Activated naive CD8-positive, alpha-beta T cell treated with anti-CD3 and anti-CD28 coated beads for 36 hours (primary cell): ENCODE measurements at regions not wholly inside any gene's neighbourhood (a gene's known extent, or its start where the extent isn't known, plus 50 kb on each side); places are given as distances from the start of the nearest gene placed in this dataset.

Source experiments
- DNase-seq: peaks from one replicate; pipeline ENCODE4 v3.0.0; 2021
- H3K27ac Mint-ChIP-seq: one replicate; pipeline ENCODE4 v1.8.0; 2022; ENCODE audit warnings: mild to moderate bottlenecking, moderate library complexity, mixed read lengths
- H3K27me3 Mint-ChIP-seq: one replicate; pipeline ENCODE4 v1.8.0; 2022; ENCODE audit warnings: mild to moderate bottlenecking, mixed read lengths
- H3K36me3 Mint-ChIP-seq: one replicate; pipeline ENCODE4 v1.8.0; 2021; ENCODE audit warnings: mild to moderate bottlenecking, mixed read lengths
- H3K4me1 Mint-ChIP-seq: one replicate; pipeline ENCODE4 v1.8.0; 2021; ENCODE audit warnings: mixed read lengths
- H3K4me3 Mint-ChIP-seq: one replicate; pipeline ENCODE4 v1.8.0; 2022; ENCODE audit warnings: mild to moderate bottlenecking, moderate library complexity, mixed read lengths
- H3K9me3 Mint-ChIP-seq: one replicate; pipeline ENCODE4 v1.8.0; 2022; ENCODE audit warnings: mixed read lengths

DNA sequence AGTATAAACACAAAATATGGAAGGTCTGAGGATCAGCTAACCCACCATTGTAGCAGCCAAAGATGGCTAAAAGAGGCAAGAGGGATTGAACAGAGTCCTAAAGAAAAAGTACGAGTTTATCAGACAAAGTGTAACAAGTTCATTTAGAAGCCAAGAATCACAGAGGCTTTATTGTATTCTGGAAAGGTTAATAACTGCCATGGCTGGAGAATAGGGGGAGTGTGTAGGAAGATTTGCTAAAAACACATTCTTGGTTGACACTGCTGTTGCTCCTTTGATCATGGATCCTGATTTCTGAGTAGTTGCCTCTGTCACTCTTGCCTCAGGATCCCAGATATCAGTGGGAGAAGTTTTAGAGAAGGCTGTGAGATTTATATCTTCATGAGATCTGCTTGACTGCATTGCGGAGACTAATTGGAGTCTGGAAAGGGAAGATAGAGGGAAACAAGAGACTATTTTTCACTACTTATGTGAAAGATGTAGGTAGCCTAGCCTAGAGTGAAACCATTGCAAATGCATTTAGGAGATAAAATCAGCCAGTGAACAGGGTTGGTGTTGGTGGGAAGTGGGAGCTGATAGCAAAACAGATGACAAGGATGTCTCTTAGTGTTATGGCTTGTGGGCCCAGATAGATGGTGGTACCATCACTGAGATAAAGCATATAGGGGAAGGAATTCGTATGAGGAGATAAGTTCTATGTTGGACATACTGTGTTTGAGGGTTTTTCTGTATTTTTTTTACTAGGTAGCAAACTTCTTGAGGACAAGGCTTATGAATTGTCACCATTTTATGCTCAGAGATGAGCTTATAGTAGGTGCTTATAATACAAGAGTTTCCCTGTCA, 402.9 kb upstream of the PDE3A start:
- no peaks in the 10 kb centered on the region for H3K4me1 Mint-ChIP-seq
- no peak for DNase-seq
- peaks cover 3% of the 10 kb centered on the region for H3K27me3 Mint-ChIP-seq
- no peak overlapping the region for H3K27ac Mint-ChIP-seq
- no peaks in the 10 kb centered on the region for H3K36me3 Mint-ChIP-seq
- no peak overlapping the region for H3K4me3 Mint-ChIP-seq
- H3K9me3 Mint-ChIP-seq, result no peaks in the 10 kb centered on the region

DNA sequence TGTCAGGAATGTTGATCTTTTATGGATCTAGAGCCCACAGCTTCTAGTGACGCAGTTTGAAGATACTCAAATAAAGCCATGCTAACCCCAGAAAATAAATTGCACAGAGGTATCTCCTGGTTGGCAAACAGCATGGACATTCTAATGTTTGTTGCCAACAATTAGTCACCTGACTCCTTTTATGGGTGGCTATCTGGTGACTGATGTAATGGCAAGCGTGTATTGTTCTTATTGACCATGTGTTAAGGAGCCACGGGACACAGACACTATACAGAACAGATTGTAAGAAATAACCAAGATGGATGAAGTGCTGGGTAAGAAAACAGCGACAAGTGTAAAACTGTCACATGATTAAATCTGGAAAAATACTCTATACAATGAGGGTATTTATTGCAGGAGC, 401.3 kb upstream of the PDE3A start:
- Mint-ChIP-seq H3K27ac (no peak overlapping the region), H3K27me3 (peaks cover 3% of the 10 kb centered on the region), H3K9me3 (no peaks in the 10 kb centered on the region), H3K4me1 (peaks cover under 1% of the 10 kb centered on the region), H3K4me3 (no peak overlapping the region), H3K36me3 (no peaks in the 10 kb centered on the region)
- no peak for DNase-seq

DNA sequence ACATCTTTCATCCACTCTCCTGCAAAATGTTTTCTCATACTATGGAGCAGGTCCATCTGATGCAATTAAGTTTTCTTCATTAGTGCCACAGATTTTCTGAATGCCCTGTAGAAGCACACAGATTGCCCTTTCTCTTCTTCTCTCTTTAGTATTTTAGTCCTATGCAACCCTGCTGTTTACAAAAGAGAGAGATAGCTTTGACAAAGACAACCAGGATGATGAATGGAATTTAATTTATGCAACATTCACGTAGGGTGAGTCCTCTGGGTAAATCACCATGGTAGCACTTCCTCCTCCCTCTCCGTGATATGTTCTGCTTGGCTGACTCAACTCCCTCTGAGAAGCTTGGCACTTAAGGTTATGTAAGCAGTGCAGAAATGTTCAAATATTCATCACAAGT, 400.9 kb upstream of the PDE3A start:
- no peak for DNase-seq
- H3K36me3 Mint-ChIP-seq, result no peaks in the 10 kb centered on the region
- H3K9me3 Mint-ChIP-seq, result no peaks in the 10 kb centered on the region
- peaks cover 4% of the 10 kb centered on the region for H3K4me1 Mint-ChIP-seq
- H3K27me3 Mint-ChIP-seq, result peaks cover 3% of the 10 kb centered on the region
- no peak overlapping the region for H3K27ac Mint-ChIP-seq
- no peak overlapping the region for H3K4me3 Mint-ChIP-seq

DNA sequence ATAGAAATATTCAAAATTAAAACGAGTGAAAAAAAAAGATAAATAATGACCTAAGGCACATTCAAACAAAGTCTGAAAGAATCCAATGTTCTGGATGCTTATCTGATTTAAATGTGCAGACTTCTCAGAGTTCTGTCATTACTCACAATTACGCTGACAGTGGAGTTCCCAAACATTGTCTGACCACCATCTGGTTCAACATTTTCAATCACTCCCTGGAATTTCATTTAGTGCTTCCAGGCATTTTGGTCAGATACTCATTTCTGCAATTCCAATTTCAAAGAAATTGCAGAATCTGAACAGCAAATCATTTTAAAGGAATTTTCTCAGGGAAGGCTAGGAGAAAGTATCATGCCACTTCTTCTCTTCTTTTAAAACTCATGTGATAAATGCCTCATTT, 398.2 kb upstream of the PDE3A start:
- Mint-ChIP-seq H3K27ac (no peak overlapping the region), H3K4me3 (no peak overlapping the region), H3K9me3 (no peaks in the 10 kb centered on the region), H3K27me3 (peaks cover 7% of the 10 kb centered on the region), H3K4me1 (peaks cover 6% of the 10 kb centered on the region), H3K36me3 (no peaks in the 10 kb centered on the region)
- DNase-seq, result no peak

DNA sequence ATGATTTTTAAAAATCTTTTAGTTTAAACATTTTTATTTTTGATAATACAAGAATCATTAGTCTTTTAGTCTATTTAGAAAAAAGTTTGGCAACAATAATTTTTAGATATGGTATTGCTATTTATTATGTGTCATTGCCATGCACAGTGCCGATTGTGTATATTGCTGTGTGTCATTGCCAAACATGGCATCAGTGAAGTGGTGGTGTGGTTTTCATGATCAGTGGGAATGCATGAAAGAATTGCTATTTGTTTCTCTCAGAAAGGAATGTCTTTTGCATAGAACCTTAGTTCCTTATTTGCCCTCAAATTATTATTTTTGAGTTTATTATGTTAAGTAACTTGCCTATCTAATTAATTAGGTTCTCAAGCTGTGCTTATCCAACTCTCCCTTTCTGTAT, 397.5 kb upstream of the PDE3A start:
- H3K9me3 Mint-ChIP-seq, result no peaks in the 10 kb centered on the region
- peaks cover 6% of the 10 kb centered on the region for H3K4me1 Mint-ChIP-seq
- DNase-seq, result no peak
- no peak overlapping the region for H3K4me3 Mint-ChIP-seq
- H3K27ac Mint-ChIP-seq, result no peak overlapping the region
- peaks cover 7% of the 10 kb centered on the region for H3K27me3 Mint-ChIP-seq
- H3K36me3 Mint-ChIP-seq, result no peaks in the 10 kb centered on the region

DNA sequence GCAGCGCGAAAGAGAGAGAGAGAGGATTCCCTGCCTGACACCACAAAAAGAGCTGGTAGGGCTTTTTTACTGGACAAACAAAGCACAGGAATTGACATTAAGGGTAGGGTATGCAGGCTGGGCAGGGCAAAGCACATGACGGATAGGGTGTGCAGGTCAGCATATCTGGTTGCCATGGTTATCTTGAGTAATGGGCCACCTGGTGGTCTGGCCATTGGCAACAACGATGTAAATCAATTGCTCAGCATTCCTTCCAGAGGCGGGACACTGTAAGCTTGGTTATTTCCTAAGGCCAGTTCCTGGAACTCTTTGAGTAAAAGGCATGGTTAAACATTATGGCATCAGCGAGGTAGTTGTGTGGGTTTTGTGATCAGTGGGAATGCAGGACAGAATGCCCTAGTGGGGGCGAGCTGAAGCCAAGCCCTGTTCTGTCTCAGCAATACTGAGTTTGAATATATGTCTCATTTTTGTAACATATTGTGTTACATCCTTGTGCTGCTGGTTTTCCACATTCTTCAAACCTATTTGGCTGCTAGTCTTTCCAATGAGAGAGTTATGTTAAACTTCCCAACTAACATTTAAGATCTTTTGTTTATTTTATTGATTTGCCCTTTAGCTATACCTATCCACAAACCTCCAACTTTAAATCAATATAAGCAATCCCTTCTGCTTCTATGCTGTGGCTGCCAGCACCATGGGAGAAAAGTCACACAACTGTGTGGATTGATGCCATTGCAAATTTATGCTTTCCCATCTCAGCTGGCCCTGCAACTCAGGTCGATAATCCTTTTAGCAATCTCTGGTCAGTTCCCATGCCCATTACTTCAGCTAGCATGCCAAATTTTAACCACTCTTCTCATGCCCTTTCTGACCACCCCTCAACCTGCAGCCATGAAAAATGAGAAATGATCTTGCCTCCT, 396.7 kb upstream of the PDE3A start:
- no peaks in the 10 kb centered on the region for H3K9me3 Mint-ChIP-seq

DNA sequence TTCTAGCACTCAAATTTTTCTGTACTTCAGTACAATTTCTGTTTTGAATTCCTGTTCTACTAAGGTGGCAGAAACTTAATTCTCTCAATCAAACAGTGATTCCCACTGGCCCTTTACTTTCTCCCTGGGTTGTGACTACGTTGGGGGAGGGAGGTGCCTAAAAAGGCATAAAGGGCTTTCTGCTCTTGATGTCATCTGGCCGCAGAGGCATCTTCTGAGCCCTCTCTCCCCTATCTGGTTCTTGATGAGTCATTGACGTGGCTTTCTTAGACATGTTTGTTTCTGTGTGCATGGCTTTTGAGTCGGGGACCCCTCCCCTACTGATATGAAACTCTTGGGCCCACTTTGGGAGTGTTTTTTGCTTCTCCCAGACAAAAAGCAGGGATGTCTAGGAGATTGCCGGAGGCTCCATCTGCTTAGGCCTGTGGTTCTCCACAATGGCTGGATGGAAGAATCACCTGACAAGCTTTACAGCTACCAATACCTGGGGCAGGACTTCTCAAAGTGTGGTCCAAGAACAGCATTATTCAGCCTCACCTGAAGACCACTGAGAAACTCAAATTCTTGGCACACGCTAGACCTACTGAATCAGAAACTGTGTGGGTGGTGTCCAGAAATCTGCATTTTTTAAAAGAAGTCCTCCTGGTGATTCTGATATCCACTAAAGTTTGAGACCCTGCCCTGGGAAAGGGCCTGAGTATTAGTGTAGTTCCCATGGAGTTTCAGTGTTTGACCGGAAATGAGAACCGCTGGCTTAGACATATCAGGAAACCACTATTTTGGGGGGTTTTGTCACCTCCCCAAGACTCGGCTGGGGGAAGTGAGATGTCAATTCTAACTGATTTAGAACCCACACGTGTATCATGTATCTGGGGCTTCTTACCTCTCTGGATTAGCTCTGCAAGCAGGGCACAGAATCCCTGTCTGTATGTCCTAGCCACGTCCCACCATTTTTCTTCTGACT, 395.7 kb upstream of the PDE3A start:
- H3K9me3 Mint-ChIP-seq, result no peaks in the 10 kb centered on the region
- DNase-seq, result peak; percentile 10
- H3K4me1 Mint-ChIP-seq, result peaks cover 11% of the 10 kb centered on the region
- peaks cover 7% of the 10 kb centered on the region for H3K27me3 Mint-ChIP-seq
- no peaks in the 10 kb centered on the region for H3K36me3 Mint-ChIP-seq
- peak overlapping the region; percentile 74 for H3K27ac Mint-ChIP-seq
- H3K4me3 Mint-ChIP-seq, result no peak overlapping the region

More for the DNA sequence above, 396.7 kb upstream of the PDE3A start:
- Mint-ChIP-seq H3K36me3 (no peaks in the 10 kb centered on the region), H3K27me3 (peaks cover 7% of the 10 kb centered on the region), H3K4me1 (peaks cover 6% of the 10 kb centered on the region), H3K4me3 (no peak overlapping the region), H3K27ac (no peak overlapping the region)
- DNase-seq, result no peak

DNA sequence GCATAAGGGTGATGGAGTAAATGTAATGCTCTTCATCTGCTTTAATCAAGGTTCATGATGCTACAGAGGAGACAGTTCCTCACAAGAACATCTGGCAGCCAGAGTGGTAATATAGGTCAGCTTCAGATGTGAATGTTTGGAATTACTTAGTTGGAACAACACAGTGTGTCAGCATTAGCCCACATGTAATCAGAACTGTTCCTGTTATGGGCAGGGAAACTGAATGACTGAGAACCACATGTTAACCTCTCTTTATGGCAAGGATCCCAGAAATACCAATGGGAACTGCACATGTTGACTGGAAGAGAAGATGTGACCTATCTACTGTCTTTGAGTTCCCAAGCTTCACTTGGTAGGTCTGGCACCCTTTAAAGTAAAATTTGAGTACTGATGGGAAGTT, 390.1 kb upstream of the PDE3A start:
- H3K27ac Mint-ChIP-seq, result no peak overlapping the region
- H3K4me1 Mint-ChIP-seq, result peaks cover 4% of the 10 kb centered on the region
- H3K4me3 Mint-ChIP-seq, result no peak overlapping the region
- peaks cover 4% of the 10 kb centered on the region for H3K27me3 Mint-ChIP-seq
- no peak for DNase-seq
- H3K36me3 Mint-ChIP-seq, result no peaks in the 10 kb centered on the region
- no peaks in the 10 kb centered on the region for H3K9me3 Mint-ChIP-seq

DNA sequence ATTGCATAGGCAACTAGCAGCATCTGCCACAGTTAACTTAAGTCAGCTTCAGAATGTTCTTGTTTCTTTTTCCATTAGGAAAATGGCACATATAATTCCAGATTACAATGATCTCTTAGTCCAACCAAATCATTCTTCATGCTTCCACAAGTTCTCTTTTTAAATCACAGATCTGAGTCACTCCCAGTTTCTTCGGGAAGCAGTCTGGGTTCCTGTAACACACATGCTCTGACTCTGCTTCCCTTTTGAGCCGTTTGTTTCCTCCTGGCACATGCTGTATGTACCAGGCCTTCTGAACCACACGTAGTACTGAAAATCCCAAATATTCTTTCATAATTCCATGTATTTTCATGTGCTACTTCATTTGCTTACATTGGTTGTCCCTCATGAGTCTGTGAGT, 388.8 kb upstream of the PDE3A start:
- Mint-ChIP-seq H3K27ac (no peak overlapping the region), H3K9me3 (no peaks in the 10 kb centered on the region), H3K36me3 (no peaks in the 10 kb centered on the region), H3K27me3 (peaks cover 2% of the 10 kb centered on the region), H3K4me3 (no peak overlapping the region), H3K4me1 (peaks cover 4% of the 10 kb centered on the region)
- no peak for DNase-seq

DNA sequence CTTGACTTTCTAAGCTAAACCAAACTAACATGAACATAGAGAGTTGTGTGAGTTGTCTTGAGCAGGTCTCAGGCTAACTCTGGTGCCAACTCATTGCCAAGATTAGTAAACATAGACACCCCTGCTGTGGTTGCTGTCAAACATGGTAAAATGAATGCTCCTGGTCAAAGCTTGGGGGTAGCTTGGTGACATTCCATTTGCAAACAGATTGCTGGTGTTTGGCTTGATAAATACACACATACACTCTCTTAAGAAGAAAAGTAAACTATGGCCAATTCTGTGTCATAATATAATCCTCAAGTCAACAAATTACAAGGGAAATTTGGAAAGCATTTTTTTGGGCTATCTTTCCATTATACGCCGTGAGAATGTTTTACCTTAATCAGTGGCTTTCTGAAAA, 386.4 kb upstream of the PDE3A start:
- Mint-ChIP-seq H3K4me3 (no peak overlapping the region), H3K27me3 (no peaks in the 10 kb centered on the region), H3K36me3 (no peaks in the 10 kb centered on the region), H3K4me1 (peaks cover 2% of the 10 kb centered on the region), H3K9me3 (no peaks in the 10 kb centered on the region), H3K27ac (no peak overlapping the region)
- DNase-seq, result no peak

DNA sequence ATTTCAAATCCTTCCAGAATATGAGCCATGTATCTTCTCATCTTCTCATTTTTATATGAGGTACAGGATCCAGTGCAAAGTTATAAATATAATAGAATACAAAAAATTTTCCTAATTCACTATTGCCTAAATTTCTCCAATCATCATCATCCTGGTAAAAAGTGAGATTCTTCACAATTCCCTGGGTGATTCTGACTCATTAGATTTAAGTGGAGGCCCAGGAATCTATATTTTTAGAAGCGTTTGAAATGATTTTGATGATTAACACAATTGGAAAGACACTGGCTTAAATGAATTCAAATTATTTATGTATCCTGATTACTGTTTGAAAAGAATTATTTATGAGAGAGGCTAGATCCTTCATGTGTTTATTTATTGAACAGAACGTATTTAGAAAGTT, 380.3 kb upstream of the PDE3A start:
- Mint-ChIP-seq H3K9me3 (no peaks in the 10 kb centered on the region), H3K4me3 (no peak overlapping the region), H3K27me3 (peaks cover 3% of the 10 kb centered on the region), H3K36me3 (no peaks in the 10 kb centered on the region), H3K4me1 (no peaks in the 10 kb centered on the region), H3K27ac (no peak overlapping the region)
- DNase-seq, result no peak

DNA sequence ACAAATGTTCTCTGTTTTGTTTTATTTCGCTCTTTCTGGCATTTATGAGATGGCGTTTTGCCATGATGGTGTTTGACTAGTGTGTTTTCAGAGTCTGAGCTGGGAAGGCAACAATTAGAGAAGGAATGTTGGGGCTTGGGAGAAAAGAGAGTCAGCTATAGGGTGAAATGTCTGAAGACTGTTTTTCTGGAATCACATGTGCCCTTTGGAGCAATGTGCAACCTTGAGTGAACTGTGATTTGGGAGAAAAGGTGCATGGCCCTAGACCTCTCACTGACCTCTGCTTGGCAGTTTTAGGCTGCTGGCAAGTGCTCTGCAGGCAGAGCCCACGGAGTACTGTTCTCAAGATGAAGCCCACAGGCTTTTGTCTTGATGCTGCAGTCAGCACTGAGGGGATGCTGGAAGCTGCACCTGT, 379.9 kb upstream of the PDE3A start:
- H3K27me3 Mint-ChIP-seq, result peaks cover 3% of the 10 kb centered on the region
- no peak overlapping the region for H3K27ac Mint-ChIP-seq
- H3K9me3 Mint-ChIP-seq, result peaks cover under 1% of the 10 kb centered on the region

DNA sequence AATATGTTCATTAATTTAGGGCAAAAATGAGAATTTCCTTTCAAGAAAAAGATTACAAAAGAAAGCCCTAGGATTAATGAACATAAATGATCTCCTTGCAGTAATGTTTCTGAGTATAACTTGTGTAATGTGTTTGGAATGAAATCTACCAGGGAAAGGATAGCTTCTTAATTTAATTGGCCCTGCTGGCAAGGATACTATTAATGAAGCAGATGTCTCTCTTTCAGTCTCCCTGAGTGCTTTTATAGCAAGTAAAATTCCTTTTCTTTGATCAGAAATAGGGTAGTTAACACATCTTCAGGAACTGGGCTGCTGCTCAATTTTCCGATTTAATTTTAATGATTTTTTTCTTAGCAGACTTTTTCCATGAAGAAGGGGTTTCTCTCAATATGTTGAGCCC, 379.4 kb upstream of the PDE3A start:
- Mint-ChIP-seq H3K27ac (no peak overlapping the region), H3K36me3 (no peaks in the 10 kb centered on the region), H3K4me1 (no peaks in the 10 kb centered on the region), H3K27me3 (peaks cover 3% of the 10 kb centered on the region), H3K4me3 (no peak overlapping the region), H3K9me3 (peaks cover 2% of the 10 kb centered on the region)
- DNase-seq, result no peak

More for the DNA sequence above, 379.9 kb upstream of the PDE3A start:
- Mint-ChIP-seq H3K4me1 (no peaks in the 10 kb centered on the region), H3K36me3 (no peaks in the 10 kb centered on the region), H3K4me3 (no peak overlapping the region)
- DNase-seq, result no peak

DNA sequence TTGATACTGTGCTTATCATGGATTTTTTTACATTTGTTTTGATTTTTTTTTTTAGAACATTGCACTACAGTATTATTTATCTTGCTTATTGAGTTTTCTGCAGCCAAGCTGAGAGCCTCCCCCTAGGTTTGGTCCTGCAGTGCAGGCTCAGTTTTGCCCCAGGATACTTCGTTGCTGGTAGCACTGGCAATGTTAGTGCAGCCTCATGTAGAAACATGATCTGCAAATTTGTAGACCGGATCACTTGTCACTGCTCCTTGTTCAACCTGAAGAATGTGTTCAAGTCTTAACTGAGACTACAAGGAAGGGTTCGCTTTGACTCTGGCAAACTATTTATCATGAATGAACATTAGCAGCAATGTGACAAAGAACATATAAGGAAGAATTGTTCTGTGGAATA, 377.2 kb upstream of the PDE3A start:
- H3K4me1 Mint-ChIP-seq, result no peaks in the 10 kb centered on the region
- H3K4me3 Mint-ChIP-seq, result no peak overlapping the region
- peaks cover 3% of the 10 kb centered on the region for H3K27me3 Mint-ChIP-seq
- no peak overlapping the region for H3K27ac Mint-ChIP-seq
- peaks cover 2% of the 10 kb centered on the region for H3K9me3 Mint-ChIP-seq
- no peaks in the 10 kb centered on the region for H3K36me3 Mint-ChIP-seq
- no peak for DNase-seq

DNA sequence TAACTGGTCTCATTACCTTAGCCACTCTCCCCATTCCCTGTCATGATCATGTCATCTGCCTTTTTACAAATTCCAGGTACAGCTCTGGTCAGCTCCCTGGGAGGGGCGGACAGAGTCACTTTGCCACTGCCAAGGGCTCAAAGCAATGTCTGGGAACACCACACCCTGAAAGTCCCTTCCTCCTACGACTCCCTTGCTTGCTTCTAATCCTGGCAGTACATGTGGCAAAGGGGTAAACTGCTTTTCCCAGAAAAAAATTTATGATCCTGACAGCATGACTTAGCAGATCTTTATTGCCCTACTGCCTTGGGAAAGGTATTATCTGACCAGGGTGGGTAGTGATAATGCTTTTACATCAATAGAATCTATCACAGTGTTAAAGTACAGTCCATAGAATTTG, 376.0 kb upstream of the PDE3A start:
- Mint-ChIP-seq H3K9me3 (peaks cover 2% of the 10 kb centered on the region), H3K36me3 (no peaks in the 10 kb centered on the region), H3K27ac (no peak overlapping the region), H3K4me3 (no peak overlapping the region), H3K27me3 (peaks cover 3% of the 10 kb centered on the region), H3K4me1 (no peaks in the 10 kb centered on the region)
- no peak for DNase-seq
